HG03565 (cell line): ENCODE measurements at regions not wholly inside any gene's neighbourhood (a gene's known extent, or its start where the extent isn't known, plus 50 kb on each side); places are given as distances from the start of the nearest gene placed in this dataset.
"Not testable (repeated sequence)": the region's sequence is repeated elsewhere in the genome, so short reads cannot be mapped to it uniquely, and the experiment has no call there.

Experiments
- ATAC-seq: cut with Tn5 transposase; IDR thresholded peaks from one replicate; pipeline ENCODE4 v1.9.1; 2021; ENCODE audit warnings: mild to moderate bottlenecking, moderate library complexity; ENCODE audit not compliant: unreplicated experiment

DNA sequence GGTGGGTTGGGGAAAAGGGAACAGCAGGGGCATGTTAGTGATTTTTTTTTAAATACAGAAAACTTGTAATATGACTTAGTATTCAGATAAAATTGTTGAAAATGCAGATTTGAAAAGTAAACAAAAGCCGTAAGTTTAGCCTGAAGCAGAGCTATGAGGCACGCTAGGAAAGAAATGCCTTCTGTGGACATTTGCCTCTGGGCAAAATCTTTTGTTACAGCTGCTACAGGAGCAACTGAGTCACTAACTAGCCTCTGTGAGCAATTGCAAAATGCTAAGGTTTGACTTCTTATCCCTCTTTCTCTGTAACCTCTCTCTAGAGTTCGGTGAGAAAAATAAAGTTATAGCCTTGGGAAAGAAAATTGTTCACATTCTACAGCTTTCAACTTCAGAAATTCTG is 350.0 kb downstream of the SLC7A11 start:
- no peak for ATAC-seq

DNA sequence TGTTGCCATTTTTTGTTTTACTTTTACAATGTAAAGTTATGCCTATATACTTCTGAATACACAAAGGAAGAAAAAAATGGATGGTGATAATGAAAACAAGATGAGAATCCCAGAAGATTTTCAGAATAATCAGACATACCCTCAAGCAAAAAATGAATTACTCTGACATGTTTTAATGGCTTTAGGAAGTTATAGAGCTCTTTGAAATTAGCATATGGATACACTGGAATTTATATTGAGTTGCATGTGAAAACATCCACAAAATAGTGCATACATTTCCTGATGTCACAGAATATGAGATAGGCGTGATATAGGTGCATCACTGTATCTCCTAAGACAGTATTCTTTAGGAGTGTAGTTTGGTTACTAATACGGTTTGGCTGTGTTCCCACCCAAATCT is 351.3 kb downstream of the SLC7A11 start:
- no peak for ATAC-seq

DNA sequence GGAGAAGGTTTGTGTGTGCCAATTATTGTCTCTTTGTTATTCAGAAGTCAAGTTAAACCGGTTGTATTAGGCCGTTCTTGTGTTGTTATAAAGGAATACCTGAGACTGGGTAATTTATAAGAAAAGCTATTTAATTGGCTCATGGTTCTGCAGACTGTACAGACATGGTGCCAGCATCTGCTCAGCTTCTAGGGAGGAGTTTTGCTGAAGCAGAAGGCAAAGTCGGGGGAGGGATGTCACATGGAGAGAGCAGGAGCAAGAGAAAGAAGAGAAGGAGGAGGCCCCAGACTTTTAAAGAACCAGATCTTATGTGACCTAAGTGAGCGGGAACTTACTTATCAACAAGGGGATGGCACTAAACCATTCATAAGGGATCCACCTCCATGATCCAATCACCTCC is 349.3 kb upstream of the PCDH18 start:
- ATAC-seq, result no peak

DNA sequence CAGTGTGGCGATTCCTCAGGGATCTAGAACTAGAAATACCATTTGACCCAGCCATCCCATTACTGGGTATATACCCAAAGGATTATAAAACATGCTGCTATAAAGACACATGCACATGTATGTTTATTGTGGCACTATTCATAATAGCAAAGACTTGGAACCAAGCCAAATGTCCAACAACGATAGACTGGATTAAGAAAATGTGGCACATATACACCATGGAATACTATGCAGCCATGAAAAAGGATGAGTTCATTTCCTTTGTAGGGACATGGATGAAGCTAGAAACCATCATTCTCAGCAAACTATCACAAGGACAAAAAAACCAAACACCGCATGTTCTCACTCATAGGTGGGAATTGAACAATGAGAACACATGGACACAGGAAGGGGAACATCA is 335.8 kb upstream of the PCDH18 start:
- not testable (repeated sequence) for ATAC-seq

- ATAC-seq, result no peak
Measured at GRCh38 chr4:137866671-137867070, 334.4 kb upstream of the PCDH18 start.

- no peak for ATAC-seq
Measured at GRCh38 chr4:137861682-137862081, 329.4 kb upstream of the PCDH18 start.

DNA sequence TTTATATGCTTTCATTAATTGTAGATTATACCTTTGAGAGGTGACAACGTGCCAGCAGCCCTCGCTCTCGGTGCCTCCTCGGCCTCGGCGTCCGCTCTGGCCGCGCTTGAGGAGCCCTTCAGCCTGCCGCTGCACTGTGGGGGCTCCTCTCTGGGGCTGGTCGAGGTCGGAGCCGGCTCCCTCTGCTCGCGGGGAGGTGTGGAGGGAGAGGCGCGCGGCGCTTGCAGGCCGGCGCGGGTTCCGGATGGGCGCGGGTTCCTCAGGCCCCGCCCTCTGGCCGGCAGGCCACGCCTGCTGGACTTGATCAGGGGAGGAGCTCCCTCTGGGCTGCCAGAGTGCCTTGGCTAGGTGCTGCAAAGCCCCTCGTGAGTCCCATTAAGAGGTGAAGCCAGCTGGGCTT is 321.1 kb upstream of the PCDH18 start:
- ATAC-seq, result no peak

DNA sequence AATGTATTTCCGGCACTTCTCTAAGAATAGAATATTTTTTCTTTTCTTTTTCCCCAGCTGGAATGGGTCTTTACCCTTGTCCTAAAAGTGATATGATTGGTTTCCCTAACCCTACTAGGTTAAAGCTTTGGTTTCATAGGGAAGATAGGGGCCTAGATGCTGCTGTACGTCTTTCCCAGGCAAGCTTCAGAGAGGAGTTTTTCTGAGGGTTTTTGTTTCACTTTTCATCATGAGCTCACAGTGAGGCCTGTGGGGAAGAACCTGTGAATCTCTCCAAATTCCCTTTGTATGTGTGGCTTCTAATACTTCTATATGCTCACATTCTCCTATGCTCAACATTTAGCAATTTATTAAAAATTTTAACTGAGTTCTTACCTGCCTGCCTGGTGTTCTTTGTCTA is 320.0 kb upstream of the PCDH18 start:
- ATAC-seq, result no peak

GRCh38 chr4:137851435-137851834 is 319.1 kb upstream of the PCDH18 start:
- no peak for ATAC-seq

- ATAC-seq, result not testable (repeated sequence)
Measured at GRCh38 chr4:137827945-137828344, 295.7 kb upstream of the PCDH18 start.

- no peak for ATAC-seq
Measured at GRCh38 chr4:137825505-137825904, 293.2 kb upstream of the PCDH18 start.

DNA sequence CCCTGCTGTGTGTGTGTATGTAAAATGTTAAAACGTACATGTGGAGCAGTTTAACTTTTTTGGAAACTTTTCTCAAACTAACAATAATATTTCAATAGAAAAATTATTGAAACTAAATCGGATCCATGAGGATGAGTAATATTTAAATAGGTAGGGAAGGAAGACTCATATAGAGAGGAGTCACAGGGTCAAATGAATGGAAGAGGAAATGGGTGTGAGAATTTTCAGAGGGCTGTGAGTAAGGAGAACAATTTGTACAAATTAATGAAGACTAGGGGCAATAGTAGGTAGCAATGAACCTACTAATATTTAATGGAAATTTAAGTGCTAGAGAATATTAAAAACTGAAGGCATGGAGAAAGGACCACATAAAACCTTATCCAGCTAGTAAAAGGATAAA is 290.7 kb upstream of the PCDH18 start:
- no peak for ATAC-seq

GRCh38 chr4:137819964-137820383 is 287.7 kb upstream of the PCDH18 start:
- peak; percentile 93 for ATAC-seq

GRCh38 chr4:137812258-137812657 is 280.0 kb upstream of the PCDH18 start:
- no peak for ATAC-seq

- ATAC-seq, result no peak
Measured at GRCh38 chr4:137806420-137806819, 274.1 kb upstream of the PCDH18 start.

- no peak for ATAC-seq
Measured at GRCh38 chr4:137804906-137805495, 272.7 kb upstream of the PCDH18 start.

DNA sequence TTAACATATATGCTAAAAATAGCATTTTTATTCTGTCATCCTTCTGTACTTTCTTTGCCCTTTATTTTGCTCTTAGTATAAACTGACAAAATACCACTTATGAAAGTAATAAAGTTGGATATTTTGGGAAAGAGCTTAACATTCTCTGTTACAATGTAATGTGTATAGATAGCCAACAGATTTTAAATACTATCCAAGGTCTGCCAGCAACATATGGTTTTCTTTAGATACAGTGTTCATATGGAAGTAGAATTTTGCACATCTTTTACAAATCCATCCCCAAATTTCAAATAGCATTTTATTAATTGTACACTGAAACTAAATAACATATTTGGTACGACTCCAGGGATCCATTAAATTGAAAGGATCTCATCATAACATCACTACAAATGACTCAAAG is 268.6 kb upstream of the PCDH18 start:
- no peak for ATAC-seq

DNA sequence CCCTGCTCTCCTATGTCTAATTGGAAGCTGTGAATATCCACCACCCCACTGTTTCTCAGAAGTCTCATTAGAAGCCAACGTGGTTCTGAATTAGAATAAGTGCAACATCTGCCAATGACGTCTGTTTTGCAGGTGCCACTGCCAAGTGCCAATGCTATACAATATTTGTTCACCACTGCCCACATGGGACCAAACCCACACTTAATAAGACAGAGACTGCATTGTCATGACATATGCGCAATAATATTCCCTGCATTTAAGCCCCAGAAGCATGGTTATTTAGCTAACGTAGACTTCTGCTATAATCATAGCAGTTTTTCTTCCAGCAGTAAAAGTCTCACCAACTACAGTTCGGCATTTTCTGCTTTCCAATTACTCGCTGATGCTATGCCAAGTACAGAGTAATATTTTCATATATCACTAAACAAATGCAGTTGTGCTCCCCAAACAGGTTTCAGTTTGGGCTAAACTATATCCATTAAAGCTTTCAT is 262.5 kb upstream of the PCDH18 start:
- ATAC-seq, result no peak

DNA sequence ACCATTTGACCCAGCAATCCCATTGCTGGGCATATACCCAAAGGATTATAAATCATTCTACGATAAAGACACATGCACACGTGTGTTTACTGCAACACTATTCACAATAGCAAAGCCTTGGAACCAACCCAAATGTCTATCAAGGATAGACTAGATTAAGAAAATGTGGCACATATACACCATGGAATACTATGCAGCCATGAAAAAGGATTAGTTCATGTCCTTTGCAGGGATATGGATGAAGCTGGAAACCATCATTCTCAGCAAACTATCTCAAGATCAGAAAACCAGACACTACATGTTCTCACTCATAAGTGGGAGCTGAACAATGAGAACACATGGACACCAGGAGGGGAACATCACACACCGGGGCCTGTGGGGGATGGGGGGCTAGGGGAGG is 257.0 kb upstream of the PCDH18 start:
- not testable (repeated sequence) for ATAC-seq

- not testable (repeated sequence) for ATAC-seq
Measured at GRCh38 chr4:137783923-137784322, 251.6 kb upstream of the PCDH18 start.

- ATAC-seq, result no peak
Measured at GRCh38 chr4:137775701-137776100, 243.4 kb upstream of the PCDH18 start.

- no peak for ATAC-seq
Measured at GRCh38 chr4:137774501-137774900, 242.2 kb upstream of the PCDH18 start.

GRCh38 chr4:137768881-137769280 is 236.6 kb upstream of the PCDH18 start:
- ATAC-seq, result no peak
